SK-N-SH treated with all-trans-retinoic acid at 6 μM for 48 hours (cell line): ENCODE measurements at regions not wholly inside any gene's neighbourhood (a gene's known extent, or its start where the extent isn't known, plus 50 kb on each side); places are given as distances from the start of the nearest gene placed in this dataset.

Experiments
- ARNTL ChIP-seq: fragments of 450-650 bp; formaldehyde crosslinking; IDR thresholded peaks from 2 replicates; pipeline ENCODE4 v1.5.0; 2020; ENCODE audit warnings: low read depth, mild to moderate bottlenecking, moderate library complexity, borderline replicate concordance
- BACH2 ChIP-seq: fragments of 250-450 bp; sonication (Bioruptor Pico); IDR thresholded peaks from 2 replicates; pipeline ENCODE4 v1.9.0; 2021; ENCODE audit warnings: mild to moderate bottlenecking, borderline replicate concordance
- ISL1 ChIP-seq: fragments of 250-450 bp; sonication (Bioruptor Pico); IDR thresholded peaks from 2 replicates; pipeline ENCODE4 v2.1.2; 2022; ENCODE audit warnings: mild to moderate bottlenecking, moderate library complexity
- PPARA ChIP-seq: fragments of 250-450 bp; sonication (Bioruptor Pico); IDR thresholded peaks from 2 replicates; pipeline ENCODE4 v1.5.0; 2020; ENCODE audit warnings: mild to moderate bottlenecking, borderline replicate concordance
- ZC3H10 ChIP-seq: fragments of 250-450 bp; sonication (Bioruptor Pico); IDR thresholded peaks from 2 replicates; pipeline ENCODE4 v1.5.1; 2021; ENCODE audit warnings: mild to moderate bottlenecking, moderate library complexity
- ZNF70 ChIP-seq: fragments of 450-650 bp; formaldehyde crosslinking; IDR thresholded peaks from 2 replicates; pipeline ENCODE4 v1.5.0; 2020; ENCODE audit warnings: mild to moderate bottlenecking, moderate library complexity
- TF ChIP-seq, protein P1 (sequence below): fragments of 250-450 bp; sonication (Bioruptor Pico); IDR thresholded peaks from 2 replicates; pipeline ENCODE4 v1.8.0; 2020; ENCODE audit warnings: mild to moderate bottlenecking, moderate library complexity, borderline replicate concordance
- TF ChIP-seq, protein P2 (sequence below): fragments of 250-450 bp; sonication (Bioruptor Pico); IDR thresholded peaks from 2 replicates; pipeline ENCODE4 v1.5.1; 2020; ENCODE audit warnings: low read depth, mild to moderate bottlenecking, moderate library complexity

DNA sequence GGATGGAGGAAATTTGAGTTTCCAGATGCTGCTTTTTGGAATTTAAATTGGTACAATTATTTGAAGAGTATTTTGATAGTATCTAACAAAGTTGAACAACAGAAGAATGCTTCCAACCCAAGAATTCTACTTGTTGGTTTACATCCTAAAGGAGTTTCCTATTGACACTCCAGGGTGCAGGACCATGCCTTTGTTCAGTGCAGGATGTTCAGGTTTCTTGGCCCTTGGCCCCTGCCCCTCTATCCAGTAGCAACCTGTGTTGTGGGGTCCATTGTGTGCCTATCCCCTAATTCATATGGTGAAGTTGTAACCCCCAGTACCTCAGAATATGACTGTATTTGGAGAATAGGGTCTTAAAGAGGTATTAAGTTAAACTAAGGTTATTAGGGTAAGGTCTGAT, 750.0 kb upstream of the ZNF608 start:
- TF ChIP-seq, protein P1, sequence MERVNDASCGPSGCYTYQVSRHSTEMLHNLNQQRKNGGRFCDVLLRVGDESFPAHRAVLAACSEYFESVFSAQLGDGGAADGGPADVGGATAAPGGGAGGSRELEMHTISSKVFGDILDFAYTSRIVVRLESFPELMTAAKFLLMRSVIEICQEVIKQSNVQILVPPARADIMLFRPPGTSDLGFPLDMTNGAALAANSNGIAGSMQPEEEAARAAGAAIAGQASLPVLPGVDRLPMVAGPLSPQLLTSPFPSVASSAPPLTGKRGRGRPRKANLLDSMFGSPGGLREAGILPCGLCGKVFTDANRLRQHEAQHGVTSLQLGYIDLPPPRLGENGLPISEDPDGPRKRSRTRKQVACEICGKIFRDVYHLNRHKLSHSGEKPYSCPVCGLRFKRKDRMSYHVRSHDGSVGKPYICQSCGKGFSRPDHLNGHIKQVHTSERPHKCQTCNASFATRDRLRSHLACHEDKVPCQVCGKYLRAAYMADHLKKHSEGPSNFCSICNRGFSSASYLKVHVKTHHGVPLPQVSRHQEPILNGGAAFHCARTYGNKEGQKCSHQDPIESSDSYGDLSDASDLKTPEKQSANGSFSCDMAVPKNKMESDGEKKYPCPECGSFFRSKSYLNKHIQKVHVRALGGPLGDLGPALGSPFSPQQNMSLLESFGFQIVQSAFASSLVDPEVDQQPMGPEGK (CRISPR knock-in tag), result no peak
- TF ChIP-seq, protein P2, sequence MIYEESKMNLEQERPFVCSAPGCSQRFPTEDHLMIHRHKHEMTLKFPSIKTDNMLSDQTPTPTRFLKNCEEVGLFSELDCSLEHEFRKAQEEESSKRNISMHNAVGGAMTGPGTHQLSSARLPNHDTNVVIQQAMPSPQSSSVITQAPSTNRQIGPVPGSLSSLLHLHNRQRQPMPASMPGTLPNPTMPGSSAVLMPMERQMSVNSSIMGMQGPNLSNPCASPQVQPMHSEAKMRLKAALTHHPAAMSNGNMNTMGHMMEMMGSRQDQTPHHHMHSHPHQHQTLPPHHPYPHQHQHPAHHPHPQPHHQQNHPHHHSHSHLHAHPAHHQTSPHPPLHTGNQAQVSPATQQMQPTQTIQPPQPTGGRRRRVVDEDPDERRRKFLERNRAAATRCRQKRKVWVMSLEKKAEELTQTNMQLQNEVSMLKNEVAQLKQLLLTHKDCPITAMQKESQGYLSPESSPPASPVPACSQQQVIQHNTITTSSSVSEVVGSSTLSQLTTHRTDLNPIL (CRISPR knock-in tag), result no peak
- TF ChIP-seq ISL1 (no peak), ZC3H10 (CRISPR knock-in tag) (no peak), ARNTL (CRISPR knock-in tag) (no peak), PPARA (no peak), ZNF70 (CRISPR knock-in tag) (no peak), BACH2 (CRISPR knock-in tag) (no peak)
